Fibroblast of lung (primary cell): ENCODE measurements at regions not wholly inside any gene's neighbourhood (a gene's known extent, or its start where the extent isn't known, plus 50 kb on each side); places are given as distances from the start of the nearest gene placed in this dataset.
A peak's percentile ranks its signal among the peaks of the same experiment; 100 is the strongest.

ENCODE experiments used
- DNase-seq, 2 donors: peaks; one replicate each; pipeline versions ENCODE4 v3.0.0 to v3.0.0-alpha.2; 2010; ENCODE audit warnings: low read depth in 2 of 2
- H2AFZ ChIP-seq: 2 replicates; pipeline ENCODE4 v1.5.1; 2012; ENCODE audit warnings: low read length, control low read depth, inconsistent platforms
- H3K27ac ChIP-seq: 2 replicates; pipeline ENCODE4 v1.5.1; 2011; ENCODE audit warnings: low read length, control low read depth; ENCODE audit not compliant: insufficient read depth
- H3K27me3 ChIP-seq: 2 replicates; pipeline ENCODE4 v1.5.1; 2011; ENCODE audit warnings: mild to moderate bottlenecking, low read length; ENCODE audit not compliant: control insufficient read depth, insufficient read depth
- H3K36me3 ChIP-seq: 2 replicates; pipeline ENCODE4 v1.5.1; 2011; ENCODE audit warnings: low read length; ENCODE audit not compliant: control insufficient read depth, insufficient read depth
- H3K4me1 ChIP-seq: 2 replicates; pipeline ENCODE4 v1.5.1; 2011; ENCODE audit warnings: low read length; ENCODE audit not compliant: control insufficient read depth, insufficient read depth; ENCODE audit errors: extremely low read depth
- H3K4me2 ChIP-seq: 2 replicates; pipeline ENCODE4 v1.5.1; 2011; ENCODE audit warnings: low read length, control low read depth; ENCODE audit not compliant: insufficient read depth; ENCODE audit errors: extremely low read depth
- H3K4me3 ChIP-seq, 4 experiments: fragments of 200-600 bp in 1 of 4; sonication (generic) in 1 of 4; replicated peaks in 1 of 4; 2 replicates each; pipeline ENCODE4 v1.5.1; 2011 to 2016; ENCODE audit warnings: low read length in 4 of 4, low read depth in 3 of 4, mild to moderate bottlenecking in 3 of 4, control low read depth in 2 of 4, inconsistent platforms in 1 of 4, mixed read lengths in 1 of 4; ENCODE audit not compliant: insufficient read depth in 1 of 4; ENCODE audit errors: control extremely low read depth in 1 of 4
- H3K79me2 ChIP-seq: 2 replicates; pipeline ENCODE4 v1.5.1; 2012; ENCODE audit warnings: mild to moderate bottlenecking, low read length, inconsistent platforms; ENCODE audit not compliant: control insufficient read depth, insufficient read depth
- H3K9ac ChIP-seq: 2 replicates; pipeline ENCODE4 v1.5.1; 2011; ENCODE audit warnings: mild to moderate bottlenecking, low read length, control low read depth; ENCODE audit not compliant: insufficient read depth
- H3K9me3 ChIP-seq: 2 replicates; pipeline ENCODE4 v1.5.1; 2012; ENCODE audit warnings: low read depth, low read length; ENCODE audit not compliant: control insufficient read depth, insufficient read depth
- H4K20me1 ChIP-seq: 2 replicates; pipeline ENCODE4 v1.5.1; 2011; ENCODE audit warnings: low read length; ENCODE audit not compliant: control insufficient read depth, insufficient read depth; ENCODE audit errors: extremely low read depth
- EZH2 ChIP-seq: IDR thresholded peaks from 2 replicates; pipeline ENCODE4 v1.5.1; 2012; ENCODE audit warnings: low read length, control low read depth, mild to moderate bottlenecking; ENCODE audit errors: missing control alignments
- TF ChIP-seq, protein P1 (sequence below), 2 donors: IDR thresholded peaks in 1 of 2; conservative IDR thresholded peaks in 1 of 2; 1 replicate in 1 of 2; 2 replicates in 1 of 2; pipeline ENCODE4 v1.5.1; 2011 to 2012; ENCODE audit warnings: low read length in 2 of 2, control low read depth in 1 of 2, inconsistent platforms in 1 of 2, low read depth in 1 of 2, mild to moderate bottlenecking in 1 of 2

DNA sequence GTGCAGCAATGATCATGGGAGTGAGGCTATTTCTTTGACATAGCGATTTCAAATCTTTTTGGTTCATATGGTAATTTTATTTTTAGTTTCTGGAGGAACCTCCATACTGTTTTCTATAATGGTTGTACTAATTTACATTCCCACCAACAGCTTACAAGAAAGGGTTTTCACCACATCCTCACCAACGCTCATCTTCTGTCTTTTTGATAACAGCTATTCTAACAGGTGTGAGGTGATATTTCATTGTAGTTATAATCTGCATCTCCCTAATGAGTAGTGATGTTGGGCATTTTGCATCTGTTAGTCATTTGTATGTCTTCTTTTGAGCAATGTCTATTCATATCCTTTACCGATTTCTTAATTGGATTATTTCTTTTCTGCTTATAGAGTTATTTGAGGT, 75.0 kb upstream of the FHIP2A start:
- no peaks in the 10 kb centered on the region for H3K4me1 ChIP-seq
- no peak for DNase-seq
- H3K4me3 ChIP-seq, result no peak overlapping the region
- TF ChIP-seq, protein P1, sequence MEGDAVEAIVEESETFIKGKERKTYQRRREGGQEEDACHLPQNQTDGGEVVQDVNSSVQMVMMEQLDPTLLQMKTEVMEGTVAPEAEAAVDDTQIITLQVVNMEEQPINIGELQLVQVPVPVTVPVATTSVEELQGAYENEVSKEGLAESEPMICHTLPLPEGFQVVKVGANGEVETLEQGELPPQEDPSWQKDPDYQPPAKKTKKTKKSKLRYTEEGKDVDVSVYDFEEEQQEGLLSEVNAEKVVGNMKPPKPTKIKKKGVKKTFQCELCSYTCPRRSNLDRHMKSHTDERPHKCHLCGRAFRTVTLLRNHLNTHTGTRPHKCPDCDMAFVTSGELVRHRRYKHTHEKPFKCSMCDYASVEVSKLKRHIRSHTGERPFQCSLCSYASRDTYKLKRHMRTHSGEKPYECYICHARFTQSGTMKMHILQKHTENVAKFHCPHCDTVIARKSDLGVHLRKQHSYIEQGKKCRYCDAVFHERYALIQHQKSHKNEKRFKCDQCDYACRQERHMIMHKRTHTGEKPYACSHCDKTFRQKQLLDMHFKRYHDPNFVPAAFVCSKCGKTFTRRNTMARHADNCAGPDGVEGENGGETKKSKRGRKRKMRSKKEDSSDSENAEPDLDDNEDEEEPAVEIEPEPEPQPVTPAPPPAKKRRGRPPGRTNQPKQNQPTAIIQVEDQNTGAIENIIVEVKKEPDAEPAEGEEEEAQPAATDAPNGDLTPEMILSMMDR (conservative IDR thresholded peaks at IDR 0.05 in 1 of 2, IDR thresholded peaks at IDR 0.05 in 1 of 2; ENCODE audit: low read depth in 1 of 2, low read length in 2 of 2), result no peak
- no peak for TF ChIP-seq EZH2
- H3K9me3 ChIP-seq, result no peaks in the 10 kb centered on the region
- no peak overlapping the region for H2AFZ ChIP-seq
- no peak overlapping the region for H3K9ac ChIP-seq
- H3K27me3 ChIP-seq, result no peaks in the 10 kb centered on the region
- H3K4me2 ChIP-seq, result no peak overlapping the region
- no peaks in the 10 kb centered on the region for H3K36me3 ChIP-seq
- H4K20me1 ChIP-seq, result no peaks in the 10 kb centered on the region
- H3K79me2 ChIP-seq, result no peaks in the 10 kb centered on the region
- H3K27ac ChIP-seq, result no peak overlapping the region

DNA sequence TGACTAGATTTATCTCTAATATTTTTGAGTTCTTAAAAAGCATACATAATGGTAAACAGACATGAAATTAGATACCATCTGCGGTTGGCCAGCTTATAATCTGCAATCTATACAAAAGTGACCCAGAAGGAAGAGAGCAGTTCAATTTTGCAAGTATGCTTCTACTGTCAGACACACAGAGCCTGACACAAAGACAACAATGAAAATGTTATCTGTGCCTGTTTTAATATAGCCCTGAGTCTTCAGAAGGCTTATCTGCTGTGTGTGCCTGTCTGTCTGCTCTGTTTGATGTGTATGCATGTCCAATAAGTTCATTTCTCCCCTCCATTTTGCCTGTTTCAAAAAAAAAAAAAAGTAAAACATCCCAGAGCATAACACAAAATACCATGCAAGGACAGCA, 73.3 kb upstream of the FHIP2A start:
- Histone ChIP-seq H3K27ac (no peak overlapping the region), H3K79me2 (no peaks in the 10 kb centered on the region), H3K27me3 (no peaks in the 10 kb centered on the region), H4K20me1 (no peaks in the 10 kb centered on the region), H3K4me2 (no peak overlapping the region), H3K9ac (no peak overlapping the region), H2AFZ (no peak overlapping the region), H3K36me3 (no peaks in the 10 kb centered on the region), H3K4me3 (no peak overlapping the region), H3K4me1 (no peaks in the 10 kb centered on the region), H3K9me3 (no peaks in the 10 kb centered on the region)
- TF ChIP-seq EZH2, result no peak
- DNase-seq, result no peak

DNA sequence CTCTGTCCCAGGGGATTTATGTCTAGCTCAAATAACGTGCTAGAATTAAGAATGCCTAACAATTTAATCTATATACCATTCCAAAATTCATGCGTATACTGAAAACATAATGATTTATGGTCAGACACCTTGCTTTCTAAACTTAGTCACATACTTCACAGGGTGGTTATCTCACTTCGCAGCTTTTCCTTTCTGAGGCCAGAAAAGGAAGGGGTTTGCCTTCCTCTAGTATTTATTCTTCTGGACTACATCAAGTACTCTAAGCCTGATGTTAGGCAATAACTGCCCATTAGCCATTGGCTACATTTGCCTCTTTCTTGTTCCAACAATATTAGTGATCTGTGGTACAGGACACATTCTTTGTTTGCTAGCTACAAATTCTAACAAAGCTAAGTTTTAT, 72.6 kb upstream of the FHIP2A start:
- Histone ChIP-seq H3K4me1 (no peaks in the 10 kb centered on the region), H4K20me1 (no peaks in the 10 kb centered on the region), H3K27me3 (no peaks in the 10 kb centered on the region), H3K4me2 (no peak overlapping the region), H3K9ac (no peak overlapping the region), H2AFZ (no peak overlapping the region), H3K79me2 (no peaks in the 10 kb centered on the region), H3K4me3 (no peak overlapping the region), H3K9me3 (no peaks in the 10 kb centered on the region), H3K27ac (no peak overlapping the region), H3K36me3 (no peaks in the 10 kb centered on the region)
- no peak for TF ChIP-seq EZH2
- TF ChIP-seq, protein P1 (conservative IDR thresholded peaks at IDR 0.05 in 1 of 2, IDR thresholded peaks at IDR 0.05 in 1 of 2; ENCODE audit: low read depth in 1 of 2, low read length in 2 of 2), result no peak
- peak; percentile 27 to 37 for DNase-seq

DNA sequence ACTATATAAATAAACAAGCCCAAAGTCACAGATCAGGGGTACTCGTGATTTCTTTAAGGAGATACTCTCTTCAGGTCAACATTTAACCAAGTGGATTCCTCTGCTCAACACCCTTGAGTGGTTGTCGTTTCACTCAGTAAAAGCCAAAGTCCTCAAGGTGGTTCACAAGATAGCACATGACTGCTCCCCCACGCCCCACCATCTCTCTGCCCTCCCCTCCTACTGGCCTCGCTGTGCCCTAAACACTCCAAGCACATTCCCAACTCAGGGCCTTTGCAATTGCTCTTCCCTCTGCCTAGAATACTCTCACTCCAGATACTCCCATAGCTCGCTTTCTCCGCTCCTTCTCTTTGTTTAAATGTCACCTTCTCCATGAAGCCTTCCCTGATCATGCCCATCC, 72.1 kb upstream of the FHIP2A start:
- DNase-seq, result no peak
- no peak overlapping the region for H3K27ac ChIP-seq
- H3K36me3 ChIP-seq, result no peaks in the 10 kb centered on the region
- H3K4me1 ChIP-seq, result no peaks in the 10 kb centered on the region
- H4K20me1 ChIP-seq, result no peaks in the 10 kb centered on the region
- no peaks in the 10 kb centered on the region for H3K79me2 ChIP-seq
- no peak overlapping the region for H3K9ac ChIP-seq
- no peak for TF ChIP-seq EZH2
- TF ChIP-seq, protein P1 (conservative IDR thresholded peaks at IDR 0.05 in 1 of 2, IDR thresholded peaks at IDR 0.05 in 1 of 2; ENCODE audit: low read depth in 1 of 2, low read length in 2 of 2), result no peak
- no peaks in the 10 kb centered on the region for H3K9me3 ChIP-seq
- H2AFZ ChIP-seq, result no peak overlapping the region
- no peaks in the 10 kb centered on the region for H3K27me3 ChIP-seq
- no peak overlapping the region for H3K4me2 ChIP-seq
- H3K4me3 ChIP-seq, result no peak overlapping the region
